ENCODE measurements at regions not wholly inside any gene's neighbourhood (a gene's known extent, or its start where the extent isn't known, plus 50 kb on each side); places are given as distances from the start of the nearest gene placed in this dataset.

- 90 to 91% methylated on average over 5 of the region's 5 CpGs for WGBS, 2 donors
- DNase-seq = no peak
- no peak for ATAC-seq (ENCODE audit: low FRiP score)
- peak overlapping the region in 1 of 2 donors; percentile 22 for H3K27ac ChIP-seq (ENCODE audit: low read depth in 1 of 2, low read length in 2 of 2)
- peaks cover 5 to 6% of the 10 kb centered on the region in 2 donors for H3K4me1 ChIP-seq (ENCODE audit: control insufficient read depth in 1 of 2, insufficient read depth in 2 of 2, low read length in 2 of 2)
- H3K27me3 ChIP-seq (ENCODE audit: control insufficient read depth in 1 of 2, insufficient read depth in 2 of 2, low read length in 1 of 2) = no peaks in the 10 kb centered on the region
- intact Hi-C loops (cut with DNase I) = loop anchor here in 1 of 2 donors (5.0 kb wide), 1 partner anchor 34 kb away; no protein-coding TSS in a partner anchor
- no peaks in the 10 kb centered on the region for H3K36me3 ChIP-seq (ENCODE audit: control insufficient read depth in 1 of 2, insufficient read depth in 2 of 2, low read length in 1 of 2)
- no peak overlapping the region for H3K4me3 ChIP-seq (ENCODE audit: low read length in 2 of 2)
- no peaks in the 10 kb centered on the region for H3K9me3 ChIP-seq (ENCODE audit: control insufficient read depth, low read length)
These were observed 54.4 kb upstream of the TRABD2B start for GRCh38 chr1:48051466-48052126.

- ATAC-seq (ENCODE audit: low FRiP score) (no peak), DNase-seq (no peak)
- 78% methylated on average over 8 of the region's 8 CpGs for WGBS, 2 donors
- Histone ChIP-seq H3K4me3 (ENCODE audit: low read length in 2 of 2) (no peak overlapping the region), H3K27ac (ENCODE audit: low read depth in 1 of 2, low read length in 2 of 2) (peak overlapping the region in 1 of 2 donors; percentile 84), H3K9me3 (ENCODE audit: control insufficient read depth, low read length) (no peaks in the 10 kb centered on the region), H3K4me1 (ENCODE audit: control insufficient read depth in 1 of 2, insufficient read depth in 2 of 2, low read length in 2 of 2) (peaks cover 6 to 7% of the 10 kb centered on the region in 2 donors), H3K27me3 (ENCODE audit: control insufficient read depth in 1 of 2, insufficient read depth in 2 of 2, low read length in 1 of 2) (no peaks in the 10 kb centered on the region), H3K36me3 (ENCODE audit: control insufficient read depth in 1 of 2, insufficient read depth in 2 of 2, low read length in 1 of 2) (no peaks in the 10 kb centered on the region)
- intact Hi-C loops (cut with DNase I) = loop anchor here in 1 of 2 donors (5.0 kb wide), 1 partner anchor 33 kb away; no protein-coding TSS in a partner anchor
These were observed 52.8 kb upstream of the TRABD2B start for GRCh38 chr1:48049823-48050535.

- 83 to 85% methylated on average over 7 of the region's 7 CpGs for WGBS, 2 donors
- Histone ChIP-seq H3K27me3 (ENCODE audit: control insufficient read depth in 1 of 2, insufficient read depth in 2 of 2, low read length in 1 of 2) (no peaks in the 10 kb centered on the region), H3K4me3 (ENCODE audit: low read length in 2 of 2) (no peak overlapping the region), H3K9me3 (ENCODE audit: control insufficient read depth, low read length) (no peaks in the 10 kb centered on the region), H3K36me3 (ENCODE audit: control insufficient read depth in 1 of 2, insufficient read depth in 2 of 2, low read length in 1 of 2) (no peaks in the 10 kb centered on the region), H3K4me1 (ENCODE audit: control insufficient read depth in 1 of 2, insufficient read depth in 2 of 2, low read length in 2 of 2) (peaks cover 6 to 7% of the 10 kb centered on the region in 2 donors), H3K27ac (ENCODE audit: low read depth in 1 of 2, low read length in 2 of 2) (no peak overlapping the region)
- no peak for ATAC-seq (ENCODE audit: low FRiP score)
- intact Hi-C loops (cut with DNase I) = no loop called here
- DNase-seq = no peak
These were observed 51.8 kb upstream of the TRABD2B start for GRCh38 chr1:48048980-48049379.

GRCh38 chr1:48048064-48048463 is 50.9 kb upstream of the TRABD2B start:
- H3K9me3 ChIP-seq (ENCODE audit: control insufficient read depth, low read length) = no peaks in the 10 kb centered on the region
- ATAC-seq (ENCODE audit: low FRiP score) (no peak), DNase-seq (peak; percentile 65 to 82)
- no peaks in the 10 kb centered on the region for H3K27me3 ChIP-seq (ENCODE audit: control insufficient read depth in 1 of 2, insufficient read depth in 2 of 2, low read length in 1 of 2)
- no peak overlapping the region for H3K4me3 ChIP-seq (ENCODE audit: low read length in 2 of 2)
- WGBS, 2 donors = 58 to 63% methylated on average over 4 of the region's 4 CpGs
- H3K27ac ChIP-seq (ENCODE audit: low read depth in 1 of 2, low read length in 2 of 2) = peak overlapping the region; percentile 80 to 94
- no peaks in the 10 kb centered on the region for H3K36me3 ChIP-seq (ENCODE audit: control insufficient read depth in 1 of 2, insufficient read depth in 2 of 2, low read length in 1 of 2)
- intact Hi-C loops (cut with DNase I) = no loop called here
- peaks cover 3 to 7% of the 10 kb centered on the region in 2 donors for H3K4me1 ChIP-seq (ENCODE audit: control insufficient read depth in 1 of 2, insufficient read depth in 2 of 2, low read length in 2 of 2)

- no peak for DNase-seq
- intact Hi-C loops (cut with DNase I) = loop anchor here in 1 of 2 donors (2.0 kb wide), 1 partner anchor 24 kb away; no protein-coding TSS in a partner anchor
- 17 to 20% methylated on average over 4 of the region's 4 CpGs for WGBS, 2 donors
- H3K36me3 ChIP-seq (ENCODE audit: control insufficient read depth in 1 of 2, insufficient read depth in 2 of 2, low read length in 1 of 2) = no peaks in the 10 kb centered on the region
- ATAC-seq (ENCODE audit: low FRiP score) = no peak
- H3K27me3 ChIP-seq (ENCODE audit: control insufficient read depth in 1 of 2, insufficient read depth in 2 of 2, low read length in 1 of 2) = no peaks in the 10 kb centered on the region
- no peak overlapping the region for H3K4me3 ChIP-seq (ENCODE audit: low read length in 2 of 2)
- H3K9me3 ChIP-seq (ENCODE audit: control insufficient read depth, low read length) = no peaks in the 10 kb centered on the region
- peaks cover under 1 to 7% of the 10 kb centered on the region in 2 donors for H3K4me1 ChIP-seq (ENCODE audit: control insufficient read depth in 1 of 2, insufficient read depth in 2 of 2, low read length in 2 of 2)
- H3K27ac ChIP-seq (ENCODE audit: low read depth in 1 of 2, low read length in 2 of 2) = peak overlapping the region; percentile 91 to 94
These were observed 49.9 kb upstream of the TRABD2B start for GRCh38 chr1:48047116-48047515.

Measured in aorta (tissue), 5 donors.